Testis (tissue), 2 donors: ENCODE measurements at regions not wholly inside any gene's neighbourhood (a gene's known extent, or its start where the extent isn't known, plus 50 kb on each side); places are given as distances from the start of the nearest gene placed in this dataset.

ENCODE experiments used
- POLR2A ChIP-seq: fragments of 450-650 bp; IDR thresholded peaks from one replicate; pipeline ENCODE4 v1.6.1; 2017; ENCODE audit warnings: antibody characterized with exemption, mild to moderate bottlenecking, moderate library complexity
- TF ChIP-seq, protein P1 (sequence below), 3 experiments: fragments of 450-650 bp in 2 of 3; fragments of 200-600 bp in 1 of 3; sonication (generic) in 1 of 3; IDR thresholded peaks; one replicate each; pipeline ENCODE4 v1.5.1; 2016 to 2019; ENCODE audit warnings: antibody characterized with exemption in 3 of 3, mild to moderate bottlenecking in 2 of 3, moderate library complexity in 1 of 3

DNA sequence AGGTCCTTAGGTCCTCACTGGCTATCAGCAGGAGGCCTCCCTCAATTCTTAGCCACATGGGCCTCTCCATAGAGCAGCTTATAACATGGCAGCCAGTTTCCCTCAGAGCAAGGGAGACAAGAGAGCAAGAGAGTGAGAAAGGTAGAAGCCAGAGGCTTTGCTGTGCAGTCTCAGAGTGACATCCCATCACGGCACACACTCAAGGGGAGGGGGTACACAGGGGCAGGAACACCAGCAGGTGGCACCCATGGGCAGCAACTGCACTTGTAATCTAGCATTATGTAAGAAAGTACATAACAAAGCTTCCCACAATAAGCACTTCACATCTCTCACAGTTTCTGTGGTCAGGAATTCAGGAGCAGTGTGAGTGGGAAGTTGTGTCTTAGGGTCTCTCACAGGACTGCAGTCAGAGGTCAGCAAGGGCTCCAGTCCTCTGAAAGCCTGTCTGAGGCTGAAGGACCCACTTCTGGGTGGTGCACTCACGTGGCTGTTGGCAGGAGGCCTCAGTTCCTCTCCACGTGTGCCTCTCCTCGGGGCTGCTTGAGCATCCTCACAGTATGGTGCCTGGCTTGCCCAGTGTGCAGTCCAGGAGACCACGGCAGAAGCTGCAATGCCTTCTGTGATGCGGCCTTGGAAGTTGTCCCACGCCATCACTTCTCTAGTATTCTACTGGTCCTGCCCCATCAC is 159.4 kb downstream of the OAT start:
- TF ChIP-seq, protein P1, sequence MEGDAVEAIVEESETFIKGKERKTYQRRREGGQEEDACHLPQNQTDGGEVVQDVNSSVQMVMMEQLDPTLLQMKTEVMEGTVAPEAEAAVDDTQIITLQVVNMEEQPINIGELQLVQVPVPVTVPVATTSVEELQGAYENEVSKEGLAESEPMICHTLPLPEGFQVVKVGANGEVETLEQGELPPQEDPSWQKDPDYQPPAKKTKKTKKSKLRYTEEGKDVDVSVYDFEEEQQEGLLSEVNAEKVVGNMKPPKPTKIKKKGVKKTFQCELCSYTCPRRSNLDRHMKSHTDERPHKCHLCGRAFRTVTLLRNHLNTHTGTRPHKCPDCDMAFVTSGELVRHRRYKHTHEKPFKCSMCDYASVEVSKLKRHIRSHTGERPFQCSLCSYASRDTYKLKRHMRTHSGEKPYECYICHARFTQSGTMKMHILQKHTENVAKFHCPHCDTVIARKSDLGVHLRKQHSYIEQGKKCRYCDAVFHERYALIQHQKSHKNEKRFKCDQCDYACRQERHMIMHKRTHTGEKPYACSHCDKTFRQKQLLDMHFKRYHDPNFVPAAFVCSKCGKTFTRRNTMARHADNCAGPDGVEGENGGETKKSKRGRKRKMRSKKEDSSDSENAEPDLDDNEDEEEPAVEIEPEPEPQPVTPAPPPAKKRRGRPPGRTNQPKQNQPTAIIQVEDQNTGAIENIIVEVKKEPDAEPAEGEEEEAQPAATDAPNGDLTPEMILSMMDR (IDR thresholded peaks at IDR 0.05) = no peak
- no peak for TF ChIP-seq POLR2A
